Small intestine (tissue), 7 donors: ENCODE measurements at regions not wholly inside any gene's neighbourhood (a gene's known extent, or its start where the extent isn't known, plus 50 kb on each side); places are given as distances from the start of the nearest gene placed in this dataset.

Source experiments
- DNase-seq, 2 donors: peaks; one replicate each; pipeline versions ENCODE4 v3.0.0 to v3.0.0-alpha.2; 2013
- FAIRE-seq: peaks from 2 replicates; lab custom pipeline; 2012; peaks lifted over from hg19 to GRCh38; lab: Jason Lieb, UNC
- H3K27ac ChIP-seq, 3 donors: one replicate each; pipeline ENCODE4 v1.5.1; 2013; ENCODE audit warnings: low read length in 2 of 3, mild to moderate bottlenecking in 2 of 3, control low read depth in 1 of 3, inconsistent platforms in 1 of 3, low read depth in 1 of 3, moderate library complexity in 1 of 3
- H3K27me3 ChIP-seq, 3 donors: one replicate each; pipeline ENCODE4 v1.6.1; 2013; ENCODE audit warnings: low read length in 3 of 3, inconsistent platforms in 1 of 3; ENCODE audit not compliant: control insufficient read depth in 3 of 3, insufficient read depth in 3 of 3
- H3K36me3 ChIP-seq, 3 donors: one replicate each; pipeline ENCODE4 v1.6.1; 2013; ENCODE audit warnings: low read length in 3 of 3, inconsistent platforms in 1 of 3, low read depth in 1 of 3, mild to moderate bottlenecking in 1 of 3, moderate library complexity in 1 of 3; ENCODE audit not compliant: control insufficient read depth in 3 of 3, insufficient read depth in 2 of 3
- H3K4me1 ChIP-seq, 3 donors: one replicate each; pipeline ENCODE4 v1.6.1; 2013; ENCODE audit warnings: low read length in 2 of 3, inconsistent platforms in 1 of 3, low read depth in 1 of 3, mild to moderate bottlenecking in 1 of 3, moderate library complexity in 1 of 3; ENCODE audit not compliant: control insufficient read depth in 3 of 3, insufficient read depth in 2 of 3
- H3K4me3 ChIP-seq, 3 donors: one replicate each; pipeline ENCODE4 v1.5.1; 2013; ENCODE audit warnings: low read length in 3 of 3, control low read depth in 1 of 3, inconsistent platforms in 1 of 3, low read depth in 1 of 3, mild to moderate bottlenecking in 1 of 3, moderate library complexity in 1 of 3
- H3K9me3 ChIP-seq, 2 donors: one replicate each; pipeline ENCODE4 v1.6.1; 2013; ENCODE audit warnings: low read depth in 1 of 2, low read length in 1 of 2; ENCODE audit not compliant: control insufficient read depth in 2 of 2, insufficient read depth in 1 of 2
- WGBS, 3 donors: extraction: QIAGEN DNeasy Blood & Tissue Kit; methylation state at CpG; one replicate each; pipeline ENCODE4 v1.1.7; 2013; 5-methylcytosine and 5-hydroxymethylcytosine counted together
- donor health status: healthy with polysubstance abuse.
- donor health status: control.
- donor health status: control.
- donor health status: Bipolar disorder and iron deficiency.
- donor health status: healthy.

GRCh38 chr5:112655513-112655912 lies 82.2 kb upstream of the APC start:
- Histone ChIP-seq H3K4me1 (peaks cover 0 to under 1% (median 0%) of the 10 kb centered on the region in 3 donors), H3K27ac (no peak overlapping the region), H3K9me3 (no peaks in the 10 kb centered on the region), H3K4me3 (no peak overlapping the region), H3K27me3 (peaks cover 0 to 3% (median 0%) of the 10 kb centered on the region in 3 donors), H3K36me3 (no peaks in the 10 kb centered on the region)
- WGBS, 3 donors, result 33 to 75% (median 43%) methylated on average over 6 of the region's 6 CpGs
- FAIRE-seq (no peak), DNase-seq (peak in 1 of 2 donors; percentile 19)

GRCh38 chr5:112656451-112656850 lies 81.2 kb upstream of the APC start:
- H3K36me3 ChIP-seq, result no peaks in the 10 kb centered on the region
- FAIRE-seq, result no peak
- no peaks in the 10 kb centered on the region for H3K4me1 ChIP-seq
- H3K27me3 ChIP-seq, result peaks cover 0 to 3% (median 0%) of the 10 kb centered on the region in 3 donors
- DNase-seq, result no peak
- no peaks in the 10 kb centered on the region for H3K9me3 ChIP-seq
- 91 to 96% (median 95%) methylated on average over 2 of the region's 2 CpGs for WGBS, 3 donors
- H3K4me3 ChIP-seq, result no peak overlapping the region
- no peak overlapping the region for H3K27ac ChIP-seq

- H3K9me3 ChIP-seq, result no peaks in the 10 kb centered on the region
- DNase-seq (no peak), FAIRE-seq (no peak)
- no peaks in the 10 kb centered on the region for H3K36me3 ChIP-seq
- WGBS, 3 donors, result 67 to 76% (median 75%) methylated on average over 3 of the region's 3 CpGs
- no peak overlapping the region for H3K27ac ChIP-seq
- H3K4me3 ChIP-seq, result no peak overlapping the region
- H3K4me1 ChIP-seq, result no peaks in the 10 kb centered on the region
- peaks cover 0 to 3% (median 0%) of the 10 kb centered on the region in 3 donors for H3K27me3 ChIP-seq
Measured at GRCh38 chr5:112657804-112658203, 79.9 kb upstream of the APC start.

- no peak overlapping the region for H3K27ac ChIP-seq
- DNase-seq (no peak), FAIRE-seq (no peak)
- peaks cover 0 to 3% (median 0%) of the 10 kb centered on the region in 3 donors for H3K27me3 ChIP-seq
- no peaks in the 10 kb centered on the region for H3K36me3 ChIP-seq
- H3K4me3 ChIP-seq, result no peak overlapping the region
- no peaks in the 10 kb centered on the region for H3K9me3 ChIP-seq
- 89 to 95% (median 91%) methylated on average over 1 of the region's 1 CpG for whole genome bisulfite sequencing, 3 donors
- no peaks in the 10 kb centered on the region for H3K4me1 ChIP-seq
Measured at GRCh38 chr5:112660359-112660758, 77.3 kb upstream of the APC start.

GRCh38 chr5:112663146-112663545 lies 74.5 kb upstream of the APC start:
- WGBS, 3 donors, result 79 to 90% (median 81%) methylated on average over 3 of the region's 3 CpGs
- Histone ChIP-seq H3K27me3 (no peaks in the 10 kb centered on the region), H3K4me1 (no peaks in the 10 kb centered on the region), H3K9me3 (no peaks in the 10 kb centered on the region), H3K27ac (no peak overlapping the region), H3K36me3 (no peaks in the 10 kb centered on the region), H3K4me3 (no peak overlapping the region)
- DNase-seq (no peak), FAIRE-seq (no peak)

- no peaks in the 10 kb centered on the region for H3K36me3 ChIP-seq
- WGBS, 3 donors, result 90 to 93% (median 90%) methylated on average over 4 of the region's 4 CpGs
Measured at GRCh38 chr5:112668016-112668415, 69.7 kb upstream of the APC start.

DNA sequence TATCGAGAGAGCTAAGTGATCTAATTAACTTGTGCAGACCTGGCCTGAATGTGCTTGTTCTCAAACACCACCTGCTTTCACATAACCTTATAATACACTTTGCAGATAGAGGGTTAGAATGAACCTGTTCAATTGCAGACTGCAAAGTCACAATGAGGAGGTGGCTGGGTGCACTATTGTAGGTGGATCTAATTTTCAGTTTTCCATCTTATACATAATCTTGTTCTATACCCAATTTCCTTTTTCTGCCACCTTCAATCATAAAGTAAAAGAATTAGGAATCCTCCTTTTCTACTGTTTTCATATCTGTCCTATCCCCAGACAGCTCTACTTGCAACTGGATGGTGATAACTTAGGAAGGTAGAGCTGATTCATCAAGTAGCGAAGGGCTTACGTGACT lies 68.8 kb upstream of the APC start:
- H3K27ac ChIP-seq, result no peak overlapping the region
- DNase-seq (no peak), FAIRE-seq (no peak)
- H3K27me3 ChIP-seq, result no peaks in the 10 kb centered on the region
- 96 to 99% (median 97%) methylated on average over 3 of the region's 3 CpGs for WGBS, 3 donors
- H3K4me1 ChIP-seq, result no peaks in the 10 kb centered on the region
- H3K9me3 ChIP-seq, result no peaks in the 10 kb centered on the region
- H3K4me3 ChIP-seq, result no peak overlapping the region
- no peaks in the 10 kb centered on the region for H3K36me3 ChIP-seq

More at GRCh38 chr5:112668016-112668415, 69.7 kb upstream of the APC start:
- no peak for DNase-seq
- no peaks in the 10 kb centered on the region for H3K9me3 ChIP-seq
- H3K4me3 ChIP-seq, result no peak overlapping the region
- no peak overlapping the region for H3K27ac ChIP-seq
- no peaks in the 10 kb centered on the region for H3K27me3 ChIP-seq
- no peak for FAIRE-seq
- H3K4me1 ChIP-seq, result no peaks in the 10 kb centered on the region

- H3K27me3 ChIP-seq, result no peaks in the 10 kb centered on the region
- H3K27ac ChIP-seq, result no peak overlapping the region
- no peaks in the 10 kb centered on the region for H3K9me3 ChIP-seq
- DNase-seq (no peak), FAIRE-seq (no peak)
- H3K36me3 ChIP-seq, result no peaks in the 10 kb centered on the region
- H3K4me3 ChIP-seq, result no peak overlapping the region
- no peaks in the 10 kb centered on the region for H3K4me1 ChIP-seq
- WGBS, 3 donors, result 75 to 91% (median 87%) methylated on average over 5 of the region's 5 CpGs
Measured at GRCh38 chr5:112669328-112669963, 68.2 kb upstream of the APC start.

DNA sequence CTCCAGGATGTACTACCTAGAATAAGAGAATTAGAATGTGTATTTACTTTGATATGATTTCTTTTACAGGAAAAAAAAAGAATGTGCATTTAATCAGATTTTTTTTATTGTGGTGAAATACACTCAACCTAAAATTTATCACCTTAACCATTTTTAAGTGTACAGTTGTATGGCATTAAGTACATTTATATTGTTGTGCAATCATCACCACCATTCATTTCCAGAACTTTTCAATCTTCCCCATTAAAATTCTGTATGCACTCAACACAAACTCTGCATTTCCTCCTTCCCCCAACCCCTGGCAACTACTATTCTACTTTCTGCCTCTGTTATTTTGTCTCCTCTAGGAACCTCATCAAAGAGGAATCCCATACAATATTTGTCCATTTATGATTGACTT lies 66.0 kb upstream of the APC start:
- H3K36me3 ChIP-seq, result no peaks in the 10 kb centered on the region
- no peak for FAIRE-seq
- H3K4me3 ChIP-seq, result no peak overlapping the region
- H3K9me3 ChIP-seq, result no peaks in the 10 kb centered on the region
- no peak overlapping the region for H3K27ac ChIP-seq
- H3K4me1 ChIP-seq, result no peaks in the 10 kb centered on the region
- no peak for DNase-seq
- H3K27me3 ChIP-seq, result no peaks in the 10 kb centered on the region
